Ishikawa (cell line): ENCODE measurements at regions not wholly inside any gene's neighbourhood (a gene's known extent, or its start where the extent isn't known, plus 50 kb on each side); places are given as distances from the start of the nearest gene placed in this dataset.

Experiments used
- CEBPB ChIP-seq: IDR thresholded peaks from 2 replicates; pipeline ENCODE4 v1.6.1; 2012
- CREB1 ChIP-seq: IDR thresholded peaks from 2 replicates; pipeline ENCODE4 v1.6.1; 2012; ENCODE audit warnings: low read depth
- EGR1 ChIP-seq: IDR thresholded peaks from 2 replicates; pipeline ENCODE4 v1.6.1; 2012
- EP300 ChIP-seq: IDR thresholded peaks from 2 replicates; pipeline ENCODE4 v1.6.1; 2012; ENCODE audit warnings: borderline replicate concordance
- FOXM1 ChIP-seq: IDR thresholded peaks from 2 replicates; pipeline ENCODE4 v1.6.1; 2012; ENCODE audit warnings: low read depth, borderline replicate concordance
- NFIC ChIP-seq: IDR thresholded peaks from 2 replicates; pipeline ENCODE4 v1.6.1; 2012
- RAD21 ChIP-seq: IDR thresholded peaks from 2 replicates; pipeline ENCODE4 v1.6.1; 2012; ENCODE audit warnings: low read depth
- TAF1 ChIP-seq: IDR thresholded peaks from 2 replicates; pipeline ENCODE4 v1.6.1; 2012; ENCODE audit warnings: low read depth, mild to moderate bottlenecking
- TCF12 ChIP-seq: IDR thresholded peaks from 2 replicates; pipeline ENCODE4 v1.6.1; 2012; ENCODE audit warnings: low read depth
- TEAD4 ChIP-seq: IDR thresholded peaks from 2 replicates; pipeline ENCODE4 v1.6.1; 2012
- USF1 ChIP-seq: IDR thresholded peaks from 2 replicates; pipeline ENCODE4 v1.6.1; 2012
- YY1 ChIP-seq: IDR thresholded peaks from 2 replicates; pipeline ENCODE4 v1.6.1; 2012; ENCODE audit warnings: low read depth
- ZBTB7A ChIP-seq: IDR thresholded peaks from 2 replicates; pipeline ENCODE4 v1.6.1; 2012; ENCODE audit warnings: low read depth
- TF ChIP-seq, protein P1 (sequence below): IDR thresholded peaks from 2 replicates; pipeline ENCODE4 v1.6.1; 2012
- TF ChIP-seq, protein P2 (sequence below): IDR thresholded peaks from 2 replicates; pipeline ENCODE4 v1.6.1; 2012; ENCODE audit warnings: low read depth, mild to moderate bottlenecking

- TF ChIP-seq TAF1 (no peak), EGR1 (no peak), RAD21 (no peak), EP300 (no peak), NFIC (no peak), CEBPB (no peak), USF1 (no peak)
- TF ChIP-seq, protein P1, sequence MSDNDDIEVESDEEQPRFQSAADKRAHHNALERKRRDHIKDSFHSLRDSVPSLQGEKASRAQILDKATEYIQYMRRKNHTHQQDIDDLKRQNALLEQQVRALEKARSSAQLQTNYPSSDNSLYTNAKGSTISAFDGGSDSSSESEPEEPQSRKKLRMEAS, result no peak
Measured at GRCh38 chr10:2906974-2907373, 160.4 kb upstream of the PFKP start.

- TF ChIP-seq TAF1 (no peak), TEAD4 (no peak), CREB1 (no peak), CEBPB (no peak), EP300 (no peak), RAD21 (no peak), NFIC (no peak), EGR1 (no peak), USF1 (no peak), TCF12 (no peak), ZBTB7A (no peak)
Measured at GRCh38 chr10:2905851-2906250, 161.5 kb upstream of the PFKP start.

GRCh38 chr10:2900530-2900929, 166.8 kb upstream of the PFKP start:
- TF ChIP-seq USF1 (no peak), CEBPB (no peak), TAF1 (no peak), TCF12 (no peak), RAD21 (no peak), EGR1 (no peak), YY1 (no peak), NFIC (no peak), FOXM1 (no peak), ZBTB7A (no peak), TEAD4 (no peak), EP300 (no peak), CREB1 (no peak)
- TF ChIP-seq, protein P2, sequence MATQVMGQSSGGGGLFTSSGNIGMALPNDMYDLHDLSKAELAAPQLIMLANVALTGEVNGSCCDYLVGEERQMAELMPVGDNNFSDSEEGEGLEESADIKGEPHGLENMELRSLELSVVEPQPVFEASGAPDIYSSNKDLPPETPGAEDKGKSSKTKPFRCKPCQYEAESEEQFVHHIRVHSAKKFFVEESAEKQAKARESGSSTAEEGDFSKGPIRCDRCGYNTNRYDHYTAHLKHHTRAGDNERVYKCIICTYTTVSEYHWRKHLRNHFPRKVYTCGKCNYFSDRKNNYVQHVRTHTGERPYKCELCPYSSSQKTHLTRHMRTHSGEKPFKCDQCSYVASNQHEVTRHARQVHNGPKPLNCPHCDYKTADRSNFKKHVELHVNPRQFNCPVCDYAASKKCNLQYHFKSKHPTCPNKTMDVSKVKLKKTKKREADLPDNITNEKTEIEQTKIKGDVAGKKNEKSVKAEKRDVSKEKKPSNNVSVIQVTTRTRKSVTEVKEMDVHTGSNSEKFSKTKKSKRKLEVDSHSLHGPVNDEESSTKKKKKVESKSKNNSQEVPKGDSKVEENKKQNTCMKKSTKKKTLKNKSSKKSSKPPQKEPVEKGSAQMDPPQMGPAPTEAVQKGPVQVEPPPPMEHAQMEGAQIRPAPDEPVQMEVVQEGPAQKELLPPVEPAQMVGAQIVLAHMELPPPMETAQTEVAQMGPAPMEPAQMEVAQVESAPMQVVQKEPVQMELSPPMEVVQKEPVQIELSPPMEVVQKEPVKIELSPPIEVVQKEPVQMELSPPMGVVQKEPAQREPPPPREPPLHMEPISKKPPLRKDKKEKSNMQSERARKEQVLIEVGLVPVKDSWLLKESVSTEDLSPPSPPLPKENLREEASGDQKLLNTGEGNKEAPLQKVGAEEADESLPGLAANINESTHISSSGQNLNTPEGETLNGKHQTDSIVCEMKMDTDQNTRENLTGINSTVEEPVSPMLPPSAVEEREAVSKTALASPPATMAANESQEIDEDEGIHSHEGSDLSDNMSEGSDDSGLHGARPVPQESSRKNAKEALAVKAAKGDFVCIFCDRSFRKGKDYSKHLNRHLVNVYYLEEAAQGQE, result no peak
- TF ChIP-seq, protein P1, result no peak

- TF ChIP-seq TEAD4 (no peak), ZBTB7A (no peak), TAF1 (no peak), RAD21 (no peak)
- TF ChIP-seq, protein P1, result no peak
Measured at GRCh38 chr10:2899246-2899951, 167.9 kb upstream of the PFKP start.

- TF ChIP-seq, protein P2, result no peak
- TF ChIP-seq CREB1 (no peak), RAD21 (no peak), ZBTB7A (no peak), TAF1 (no peak), TEAD4 (no peak), TCF12 (no peak), FOXM1 (no peak), EP300 (no peak), NFIC (no peak), YY1 (no peak), CEBPB (no peak), EGR1 (no peak), USF1 (no peak)
- TF ChIP-seq, protein P1, result no peak
Measured at GRCh38 chr10:2898509-2898860, 168.9 kb upstream of the PFKP start.
